HCT116 (cell line): ENCODE measurements at regions not wholly inside any gene's neighbourhood (a gene's known extent, or its start where the extent isn't known, plus 50 kb on each side); places are given as distances from the start of the nearest gene placed in this dataset.

Experiments
- ATAC-seq: fragments of 200-7000 bp; cut with Tn5 transposase; 2 replicates; pipeline ENCODE4 v1.9.1; 2020; ENCODE audit warnings: mild to moderate bottlenecking, moderate library complexity
- BruUV-seq: library from RNA; stranded (reverse); fragments of 400-500 nt; replicated peaks from 2 replicates; lab custom pipeline; 2021; lab: Mats Ljungman, UMichigan
- CTCF ChIA-PET: fragments of 300-600 bp; sonication (Branson Sonifier 250); formaldehyde crosslinking; loops from one replicate; lab custom pipeline; 2021; ENCODE audit warnings: antibody characterized with exemption; lab: Charles Lee
- POLR2A ChIA-PET: fragments of 300-600, 350-600 bp; sonication (Branson Sonifier 250); formaldehyde crosslinking; loops from one replicate; lab custom pipeline; 2021; ENCODE audit warnings: antibody characterized with exemption; lab: Charles Lee
- RAD21 ChIA-PET, 2 experiments: fragments of 300-600 bp; sonication (Branson Sonifier 250); formaldehyde crosslinking; loops; one replicate each; lab custom pipeline; 2023; ENCODE audit warnings: low total read pairs in 2 of 2; ENCODE audit not compliant: uncharacterized antibody in 2 of 2, unreplicated experiment in 2 of 2, low non-redundant PET in 1 of 2; lab: Charles Lee
- DNase-seq: peaks from one replicate; pipeline ENCODE4 v3.0.0-alpha.2; 2010; ENCODE audit warnings: low read depth, low spot score
- H2AFZ ChIP-seq: fragments of 200-600 bp; shearing (Covaris generic), sonication (generic); 2 replicates; pipeline ENCODE4 v1.6.1; 2017; ENCODE audit warnings: low read depth, mixed run types, mixed read lengths, antibody characterized with exemption, low read length; ENCODE audit not compliant: poor library complexity, severe bottlenecking
- H3K27ac ChIP-seq: 2 replicates; pipeline ENCODE4 v1.5.1; 2012; ENCODE audit warnings: low read depth, low read length
- H3K27me3 ChIP-seq: fragments of 200-600 bp; sonication (generic); 2 replicates; pipeline ENCODE4 v1.6.1; 2016; ENCODE audit warnings: mixed run types, low read length, mixed read lengths; ENCODE audit not compliant: insufficient read depth
- H3K36me3 ChIP-seq, 2 experiments: fragments of 200-500 bp in 1 of 2; fragments of 200-600 bp in 1 of 2; sonication (Bioruptor generic) in 1 of 2; sonication (generic) in 1 of 2; 2 replicates each; pipeline versions ENCODE4 v1.5.1 to v1.6.1; 2014 to 2016; ENCODE audit warnings: low read length in 2 of 2, inconsistent platforms in 1 of 2, mixed read lengths in 1 of 2, mixed run types in 1 of 2; ENCODE audit not compliant: insufficient read depth in 2 of 2, control insufficient read depth in 1 of 2
- H3K4me1 ChIP-seq, 2 experiments: fragments of 200-600 bp in 1 of 2; sonication (generic) in 1 of 2; 2 replicates each; pipeline versions ENCODE4 v1.5.1 to v1.6.1; 2012 to 2017; ENCODE audit warnings: low read length in 2 of 2, inconsistent platforms in 1 of 2, mild to moderate bottlenecking in 1 of 2, mixed read lengths in 1 of 2, mixed run types in 1 of 2, moderate library complexity in 1 of 2; ENCODE audit not compliant: insufficient read depth in 2 of 2, control insufficient read depth in 1 of 2
- H3K4me2 ChIP-seq: fragments of 200-600 bp; sonication (generic); 2 replicates; pipeline ENCODE4 v1.6.1; 2017; ENCODE audit warnings: mixed run types, low read length, mixed read lengths
- H3K4me3 ChIP-seq, 2 experiments: fragments of 200-600 bp in 1 of 2; sonication (generic) in 1 of 2; replicated peaks in 1 of 2; 2 replicates each; pipeline ENCODE4 v1.5.1; 2011 to 2016; ENCODE audit warnings: low read length in 2 of 2, control low read depth in 1 of 2, low read depth in 1 of 2, mild to moderate bottlenecking in 1 of 2, mixed read lengths in 1 of 2, mixed run types in 1 of 2
- H3K79me2 ChIP-seq: fragments of 200-600 bp; sonication (generic); 2 replicates; pipeline ENCODE4 v1.6.1; 2017; ENCODE audit warnings: mild to moderate bottlenecking, mixed run types, low read length, moderate library complexity, mixed read lengths; ENCODE audit not compliant: insufficient read depth
- H3K9ac ChIP-seq: fragments of 200-600 bp; sonication (generic); 2 replicates; pipeline ENCODE4 v1.6.1; 2016; ENCODE audit warnings: low read length, mixed read lengths
- H3K9me2 ChIP-seq: fragments of 200-600 bp; sonication (generic), shearing (Covaris generic); 2 replicates; pipeline ENCODE4 v1.6.1; 2017; ENCODE audit warnings: mixed run types, mild to moderate bottlenecking, moderate library complexity; ENCODE audit not compliant: insufficient read depth
- H3K9me3 ChIP-seq, 2 experiments: fragments of 200-500 bp in 1 of 2; fragments of 200-600 bp in 1 of 2; sonication (Bioruptor generic) in 1 of 2; sonication (generic) in 1 of 2; 2 replicates each; pipeline ENCODE4 v1.6.1; 2014 to 2017; ENCODE audit warnings: low read length in 2 of 2, mixed read lengths in 2 of 2, inconsistent platforms in 1 of 2, low read depth in 1 of 2, mild to moderate bottlenecking in 1 of 2, mixed run types in 1 of 2, moderate library complexity in 1 of 2; ENCODE audit not compliant: control insufficient read depth in 1 of 2, insufficient read depth in 1 of 2
- H4K20me1 ChIP-seq: fragments of 200-600 bp; sonication (generic), shearing (Covaris generic); 2 replicates; pipeline ENCODE4 v1.6.1; 2017; ENCODE audit warnings: mixed run types, mild to moderate bottlenecking, moderate library complexity; ENCODE audit not compliant: insufficient read depth
- CBX3 ChIP-seq: IDR thresholded peaks from 2 replicates; pipeline ENCODE4 v1.6.1; 2012; ENCODE audit warnings: low read depth
- CEBPB ChIP-seq: IDR thresholded peaks from 2 replicates; pipeline ENCODE4 v1.6.1; 2012; ENCODE audit warnings: low read depth
- ELF1 ChIP-seq: IDR thresholded peaks from 2 replicates; pipeline ENCODE4 v1.6.1; 2012; ENCODE audit warnings: low read depth, borderline replicate concordance
- EZH2phosphoT487 ChIP-seq: fragments of 200-600 bp; IDR thresholded peaks from 2 replicates; pipeline ENCODE4 v1.6.1; 2018; ENCODE audit warnings: antibody characterized with exemption, borderline replicate concordance
- JUND ChIP-seq: IDR thresholded peaks from 2 replicates; pipeline ENCODE4 v1.6.1; 2012
- POLR2A ChIP-seq: IDR thresholded peaks from 2 replicates; pipeline ENCODE4 v1.7.0; 2011; ENCODE audit warnings: borderline replicate concordance; ENCODE audit not compliant: insufficient read depth, insufficient read length; ENCODE audit errors: extremely low read depth
- POLR2AphosphoS5 ChIP-seq: IDR thresholded peaks from 2 replicates; pipeline ENCODE4 v1.6.1; 2011; ENCODE audit warnings: mild to moderate bottlenecking, low read depth, low read length, moderate library complexity
- RAD21 ChIP-seq: IDR thresholded peaks from 2 replicates; pipeline ENCODE4 v1.6.1; 2012; ENCODE audit warnings: low read depth, mild to moderate bottlenecking
- SIN3A ChIP-seq: IDR thresholded peaks from 2 replicates; pipeline ENCODE4 v1.6.1; 2012; ENCODE audit warnings: low read depth
- SRF ChIP-seq: IDR thresholded peaks from 2 replicates; pipeline ENCODE4 v1.6.1; 2012; ENCODE audit warnings: low read depth
- ZFX ChIP-seq: fragments of 450-650 bp; IDR thresholded peaks from 2 replicates; pipeline ENCODE4 v1.6.1; 2017
- ZNF274 ChIP-seq: fragments of 200-500 bp; sonication (Bioruptor generic); IDR thresholded peaks from 2 replicates; pipeline ENCODE4 v1.6.1; 2014; ENCODE audit warnings: mild to moderate bottlenecking, low read depth, low read length, inconsistent platforms
- intact Hi-C: fragments of 100-400 bp; cut with micrococcal nuclease; formaldehyde crosslinking; loops from 2 replicates; pipeline ENCODE4 v1.10.0; 2022
- TF ChIP-seq, protein P1 (sequence below): IDR thresholded peaks from 2 replicates; pipeline ENCODE4 v1.6.1; 2012; ENCODE audit warnings: low read depth
- TF ChIP-seq, protein P2 (sequence below): IDR thresholded peaks from 2 replicates; pipeline ENCODE4 v1.6.1; 2012
- TF ChIP-seq, protein P3 (sequence below): IDR thresholded peaks from 2 replicates; pipeline ENCODE4 v1.6.1; 2011; ENCODE audit warnings: mild to moderate bottlenecking, low read length, moderate library complexity; ENCODE audit not compliant: insufficient replicate concordance; ENCODE audit errors: extremely low read depth
- TF ChIP-seq, protein P4 (sequence below): IDR thresholded peaks from 2 replicates; pipeline ENCODE4 v1.6.1; 2012

DNA sequence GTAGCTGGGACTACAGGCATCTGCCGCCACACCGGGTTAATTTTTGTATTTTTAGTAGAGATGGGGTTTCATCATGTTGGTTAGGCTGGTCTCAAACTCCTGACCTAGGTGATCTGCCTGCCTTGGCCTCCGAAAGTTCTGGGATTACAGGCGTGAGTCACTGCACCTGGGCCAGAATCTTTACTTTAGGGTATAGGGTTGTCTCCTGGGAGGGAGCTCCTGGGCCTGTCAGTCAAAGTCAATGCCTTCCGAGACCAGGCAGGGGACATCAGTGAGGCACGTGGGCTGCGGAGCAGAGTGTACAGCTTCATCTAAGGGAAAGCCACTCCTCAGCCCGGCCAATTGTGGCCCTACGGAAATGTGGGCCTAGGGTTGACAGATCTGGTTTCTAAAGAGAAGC lies 108.6 kb downstream of the FGF18 start (continued):
- TF ChIP-seq, protein P1, sequence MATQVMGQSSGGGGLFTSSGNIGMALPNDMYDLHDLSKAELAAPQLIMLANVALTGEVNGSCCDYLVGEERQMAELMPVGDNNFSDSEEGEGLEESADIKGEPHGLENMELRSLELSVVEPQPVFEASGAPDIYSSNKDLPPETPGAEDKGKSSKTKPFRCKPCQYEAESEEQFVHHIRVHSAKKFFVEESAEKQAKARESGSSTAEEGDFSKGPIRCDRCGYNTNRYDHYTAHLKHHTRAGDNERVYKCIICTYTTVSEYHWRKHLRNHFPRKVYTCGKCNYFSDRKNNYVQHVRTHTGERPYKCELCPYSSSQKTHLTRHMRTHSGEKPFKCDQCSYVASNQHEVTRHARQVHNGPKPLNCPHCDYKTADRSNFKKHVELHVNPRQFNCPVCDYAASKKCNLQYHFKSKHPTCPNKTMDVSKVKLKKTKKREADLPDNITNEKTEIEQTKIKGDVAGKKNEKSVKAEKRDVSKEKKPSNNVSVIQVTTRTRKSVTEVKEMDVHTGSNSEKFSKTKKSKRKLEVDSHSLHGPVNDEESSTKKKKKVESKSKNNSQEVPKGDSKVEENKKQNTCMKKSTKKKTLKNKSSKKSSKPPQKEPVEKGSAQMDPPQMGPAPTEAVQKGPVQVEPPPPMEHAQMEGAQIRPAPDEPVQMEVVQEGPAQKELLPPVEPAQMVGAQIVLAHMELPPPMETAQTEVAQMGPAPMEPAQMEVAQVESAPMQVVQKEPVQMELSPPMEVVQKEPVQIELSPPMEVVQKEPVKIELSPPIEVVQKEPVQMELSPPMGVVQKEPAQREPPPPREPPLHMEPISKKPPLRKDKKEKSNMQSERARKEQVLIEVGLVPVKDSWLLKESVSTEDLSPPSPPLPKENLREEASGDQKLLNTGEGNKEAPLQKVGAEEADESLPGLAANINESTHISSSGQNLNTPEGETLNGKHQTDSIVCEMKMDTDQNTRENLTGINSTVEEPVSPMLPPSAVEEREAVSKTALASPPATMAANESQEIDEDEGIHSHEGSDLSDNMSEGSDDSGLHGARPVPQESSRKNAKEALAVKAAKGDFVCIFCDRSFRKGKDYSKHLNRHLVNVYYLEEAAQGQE: no peak
- no peak for TF ChIP-seq CBX3

- Histone ChIP-seq H3K4me2 (no peak overlapping the region), H4K20me1 (no peaks in the 10 kb centered on the region), H3K36me3 (no peaks in the 10 kb centered on the region), H3K9ac (no peak overlapping the region), H3K4me3 (no peak overlapping the region), H3K9me2 (no peaks in the 10 kb centered on the region), H3K4me1 (peaks cover 2 to 5% of the 10 kb centered on the region in 2 experiments; a peak in 3 of 4 replicates), H3K79me2 (no peaks in the 10 kb centered on the region), H3K27me3 (no peaks in the 10 kb centered on the region), H3K9me3 (no peaks in the 10 kb centered on the region), H2AFZ (no peak overlapping the region), H3K27ac (no peak overlapping the region)
- intact Hi-C loops: no loop called here
- ATAC-seq (no peak), DNase-seq (no peak)
- ChIA-PET CTCF (no interaction called here), POLR2A (no interaction called here), RAD21 (no interaction called here)
- BruUV-seq: no TSS peak
- no peak for TF ChIP-seq ELF1
- no peak for TF ChIP-seq CBX3
- TF ChIP-seq RAD21: no peak
- no peak for TF ChIP-seq EZH2phosphoT487
- no peak for TF ChIP-seq POLR2AphosphoS5
- TF ChIP-seq, protein P1: no peak
- TF ChIP-seq SIN3A: no peak
- TF ChIP-seq SRF: no peak
- TF ChIP-seq CEBPB: no peak
- TF ChIP-seq ZNF274: no peak
- TF ChIP-seq, protein P2, sequence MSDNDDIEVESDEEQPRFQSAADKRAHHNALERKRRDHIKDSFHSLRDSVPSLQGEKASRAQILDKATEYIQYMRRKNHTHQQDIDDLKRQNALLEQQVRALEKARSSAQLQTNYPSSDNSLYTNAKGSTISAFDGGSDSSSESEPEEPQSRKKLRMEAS: no peak
- TF ChIP-seq, protein P3, sequence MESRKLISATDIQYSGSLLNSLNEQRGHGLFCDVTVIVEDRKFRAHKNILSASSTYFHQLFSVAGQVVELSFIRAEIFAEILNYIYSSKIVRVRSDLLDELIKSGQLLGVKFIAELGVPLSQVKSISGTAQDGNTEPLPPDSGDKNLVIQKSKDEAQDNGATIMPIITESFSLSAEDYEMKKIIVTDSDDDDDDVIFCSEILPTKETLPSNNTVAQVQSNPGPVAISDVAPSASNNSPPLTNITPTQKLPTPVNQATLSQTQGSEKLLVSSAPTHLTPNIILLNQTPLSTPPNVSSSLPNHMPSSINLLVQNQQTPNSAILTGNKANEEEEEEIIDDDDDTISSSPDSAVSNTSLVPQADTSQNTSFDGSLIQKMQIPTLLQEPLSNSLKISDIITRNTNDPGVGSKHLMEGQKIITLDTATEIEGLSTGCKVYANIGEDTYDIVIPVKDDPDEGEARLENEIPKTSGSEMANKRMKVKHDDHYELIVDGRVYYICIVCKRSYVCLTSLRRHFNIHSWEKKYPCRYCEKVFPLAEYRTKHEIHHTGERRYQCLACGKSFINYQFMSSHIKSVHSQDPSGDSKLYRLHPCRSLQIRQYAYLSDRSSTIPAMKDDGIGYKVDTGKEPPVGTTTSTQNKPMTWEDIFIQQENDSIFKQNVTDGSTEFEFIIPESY: no peak
- no peak for TF ChIP-seq POLR2A
- TF ChIP-seq JUND: no peak
- TF ChIP-seq ZFX: no peak
- TF ChIP-seq, protein P4, sequence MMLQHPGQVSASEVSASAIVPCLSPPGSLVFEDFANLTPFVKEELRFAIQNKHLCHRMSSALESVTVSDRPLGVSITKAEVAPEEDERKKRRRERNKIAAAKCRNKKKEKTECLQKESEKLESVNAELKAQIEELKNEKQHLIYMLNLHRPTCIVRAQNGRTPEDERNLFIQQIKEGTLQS: no peak
Observed at GRCh38 chr5:171528865-171529614, 109.6 kb downstream of the FGF18 start.
